Stimulated activated CD4-positive, alpha-beta T cell treated with anti-CD3 and anti-CD28 coated beads, Interleukin-1b, Interleukin-23, amount 100 ng/mL, for 4 hours (primary cell): ENCODE measurements at regions not wholly inside any gene's neighbourhood (a gene's known extent, or its start where the extent isn't known, plus 50 kb on each side); places are given as distances from the start of the nearest gene placed in this dataset.
A peak's percentile ranks its signal among the peaks of the same experiment; 100 is the strongest.
"Not testable (repeated sequence)": the region's sequence is repeated elsewhere in the genome, so short reads cannot be mapped to it uniquely, and the experiment has no call there.

ENCODE experiments used
- DNase-seq, 2 donors: peaks; one replicate each; pipeline ENCODE4 v3.0.0-alpha.2; 2020; ENCODE audit warnings: low read depth in 2 of 2

DNA sequence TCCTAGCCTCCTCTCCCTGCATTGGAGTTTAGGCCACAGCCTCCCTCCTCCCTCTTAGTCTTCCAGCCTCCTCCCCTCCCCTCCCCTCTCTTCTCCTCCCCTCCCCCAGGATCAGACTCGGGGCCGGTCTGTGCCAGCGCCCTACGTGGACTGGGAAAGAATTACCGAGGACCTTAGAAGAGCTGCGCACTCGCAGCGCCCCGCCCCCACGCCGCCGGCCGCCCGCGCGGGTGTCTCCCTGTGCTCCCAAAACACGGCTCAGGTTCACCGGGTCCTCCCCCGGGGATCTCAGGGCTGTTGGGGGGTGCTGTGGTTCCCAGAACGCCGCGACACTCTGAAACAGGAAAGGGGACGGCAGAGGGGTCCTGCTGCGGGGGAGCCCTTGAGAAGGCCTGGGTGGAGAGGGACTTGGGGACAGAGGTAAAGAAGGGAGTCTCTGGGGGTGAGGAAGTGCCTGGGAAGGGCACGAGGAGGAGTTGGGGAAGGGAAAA, 122.3 kb upstream of the TBL1X start:
- peak in 1 of 2 donors; percentile 23 for DNase-seq

DNA sequence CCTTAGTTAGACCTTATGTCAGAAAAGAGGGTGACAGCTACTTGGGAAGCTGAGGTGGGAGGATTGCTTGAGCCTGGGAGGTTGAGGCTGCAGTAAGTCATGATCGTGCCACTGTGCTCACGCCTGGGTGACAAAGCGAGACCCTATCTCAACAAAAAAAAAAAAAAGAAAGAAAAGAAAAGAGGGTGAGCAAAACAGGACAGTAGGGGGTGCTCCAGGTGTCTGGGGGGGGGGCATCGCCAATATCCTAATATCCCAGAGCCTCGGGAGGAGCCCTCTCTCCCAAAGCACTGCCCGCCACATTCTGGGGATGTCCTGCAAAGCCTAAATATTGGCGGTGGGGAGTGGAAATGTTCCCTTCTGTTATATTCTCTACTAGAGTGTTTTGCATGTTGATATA, 120.9 kb upstream of the TBL1X start:
- DNase-seq: no peak

DNA sequence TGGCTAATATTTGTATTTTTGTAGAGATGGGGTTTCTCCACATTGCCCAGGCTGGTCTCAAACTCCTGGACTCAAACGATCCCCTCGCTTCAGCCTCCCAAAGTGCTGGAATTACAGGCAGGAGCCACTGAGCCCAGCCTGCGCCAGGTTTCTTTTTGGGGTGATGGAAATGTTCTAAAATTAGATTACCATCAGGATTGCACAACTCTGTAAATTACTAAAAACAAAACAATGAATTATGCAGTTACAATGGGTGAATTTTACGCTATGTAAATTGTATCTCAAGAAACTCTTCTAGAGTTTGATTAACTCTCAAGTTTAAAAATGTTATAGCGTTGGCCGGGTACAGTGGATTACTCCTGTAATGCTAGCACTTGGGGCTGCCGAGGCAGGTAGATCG, 118.9 kb upstream of the TBL1X start:
- no peak for DNase-seq

DNA sequence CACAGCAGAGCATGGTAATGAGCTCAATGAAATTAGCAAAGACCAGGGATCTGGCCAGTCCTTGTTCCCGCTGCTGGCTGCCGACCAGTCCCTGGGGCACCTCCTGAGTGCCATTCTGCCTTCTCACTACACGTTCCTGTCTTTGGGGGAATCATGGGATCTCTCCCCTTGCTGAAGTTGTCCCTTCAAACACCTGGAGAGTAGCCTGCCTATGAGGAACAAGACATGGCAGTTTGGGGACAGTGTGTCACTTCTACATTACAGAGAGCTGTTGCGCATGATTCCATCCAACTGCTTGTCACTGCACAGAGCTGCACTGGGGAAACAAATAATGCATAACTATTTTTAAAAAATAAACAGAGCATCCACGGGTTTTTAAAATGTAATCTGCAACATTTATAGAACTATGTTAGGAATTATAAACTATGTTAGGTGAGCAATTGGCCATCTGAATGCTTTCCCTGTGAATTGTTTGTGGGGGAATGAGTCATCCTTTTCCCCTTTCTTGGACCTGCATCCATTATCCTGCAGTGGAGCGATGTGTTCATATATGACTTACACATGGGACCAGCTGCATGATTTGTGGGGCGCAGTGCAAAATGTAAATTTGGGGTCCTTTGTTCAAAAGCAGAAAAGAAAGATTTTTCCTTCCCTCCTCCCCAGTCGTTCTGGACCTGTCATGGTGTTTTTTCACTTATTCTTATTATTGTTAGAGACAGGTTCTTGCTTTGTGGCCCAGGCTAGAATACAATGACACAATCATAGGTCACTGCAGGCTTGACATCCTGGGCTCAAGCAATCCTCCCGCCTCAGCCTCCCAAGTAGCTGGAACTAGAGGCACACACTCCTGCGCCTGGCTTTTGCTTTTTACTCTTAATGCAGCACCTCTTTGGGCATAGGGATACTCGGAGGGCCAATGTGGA, 115.0 kb upstream of the TBL1X start:
- no peak for DNase-seq

DNA sequence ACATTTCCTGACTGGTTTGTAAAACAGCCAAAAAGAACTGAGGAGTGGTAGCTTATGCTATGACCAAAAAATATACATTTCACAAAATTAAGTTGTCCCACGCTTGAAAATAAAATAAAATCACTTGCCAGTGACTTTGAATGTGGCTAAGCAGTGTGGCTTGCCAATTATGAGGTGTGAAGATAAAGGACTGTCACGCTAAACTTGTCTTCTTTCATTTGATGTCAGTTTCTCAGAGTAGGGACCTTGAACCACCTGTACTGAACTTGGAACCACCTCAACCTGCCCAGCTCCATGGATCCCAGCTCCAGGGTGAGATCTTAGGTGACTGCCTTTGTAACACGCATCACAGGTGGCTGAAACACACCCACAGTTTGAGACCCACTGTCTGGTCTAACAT, 113.7 kb upstream of the TBL1X start:
- no peak for DNase-seq

DNA sequence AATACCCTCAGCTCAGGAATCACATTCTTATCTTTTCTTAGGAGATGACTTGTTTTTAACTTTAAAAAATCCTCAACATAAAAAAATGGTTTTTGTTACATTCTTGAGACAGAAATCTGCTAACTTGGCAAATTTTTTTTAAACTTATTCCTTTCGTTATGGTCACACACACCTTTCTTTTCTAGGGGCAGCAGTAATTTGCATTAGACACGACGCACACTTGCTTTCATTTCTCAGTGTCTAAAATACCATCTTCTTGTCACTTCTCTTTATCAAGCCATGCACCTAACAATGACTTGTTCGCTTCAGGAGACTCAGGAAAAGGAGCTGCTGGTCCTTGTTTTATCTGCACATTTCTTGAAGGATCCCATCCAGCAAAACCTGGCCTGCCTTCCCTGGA, 112.6 kb upstream of the TBL1X start:
- DNase-seq: no peak

DNA sequence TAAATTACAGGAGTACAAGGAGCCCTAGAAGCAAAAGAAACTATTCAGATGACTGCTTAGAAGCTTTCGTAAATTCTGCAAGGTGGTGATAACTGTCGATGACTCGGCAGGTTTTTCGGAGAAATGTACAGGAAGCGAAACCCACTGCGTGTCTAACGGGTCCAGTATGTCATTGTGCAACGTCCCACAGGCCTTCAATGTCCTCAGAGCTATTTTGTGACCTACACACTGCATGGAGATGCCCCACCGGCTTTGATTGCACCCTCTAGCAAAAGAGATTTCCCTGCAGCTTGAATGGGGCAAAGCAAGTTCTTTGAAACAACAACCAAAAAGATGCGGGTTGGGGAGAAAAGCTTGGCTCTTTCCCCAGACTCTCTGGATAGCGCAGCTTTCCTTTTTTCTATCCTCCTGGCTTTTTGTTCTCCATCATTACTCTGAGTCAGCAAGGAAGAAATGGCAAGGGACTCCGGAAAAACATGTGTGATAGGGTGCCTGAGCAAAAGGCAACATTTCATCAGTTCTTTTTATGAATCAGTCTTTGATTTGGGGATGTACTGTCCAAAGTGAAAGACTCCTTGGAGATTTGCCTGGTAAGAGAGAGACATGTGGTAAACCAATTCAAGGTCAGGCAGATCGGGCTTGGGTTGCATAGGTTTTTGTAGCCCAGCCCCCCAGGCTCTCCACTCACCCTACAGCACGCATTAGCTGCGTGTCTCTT, 112.0 kb upstream of the TBL1X start:
- DNase-seq: no peak

DNA sequence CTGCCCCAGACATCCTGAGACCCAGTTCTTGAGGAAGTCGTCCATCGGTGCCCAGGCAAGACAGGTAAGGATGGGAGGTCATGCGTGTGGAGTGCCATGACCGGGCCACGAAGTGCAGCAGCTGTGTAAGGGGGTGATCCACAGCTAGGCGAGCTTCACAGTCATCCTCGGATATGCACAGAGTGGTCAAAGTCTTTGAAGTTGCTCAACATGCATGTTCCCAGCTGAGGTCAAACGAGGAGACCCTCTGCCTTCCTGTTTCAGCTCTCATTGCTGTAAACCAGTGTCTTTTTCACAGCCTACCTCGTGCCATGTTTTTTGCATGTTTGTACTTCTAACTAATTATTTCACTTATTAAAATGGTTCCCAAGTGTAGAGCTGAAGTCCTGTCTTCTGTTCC, 109.9 kb upstream of the TBL1X start:
- DNase-seq: no peak

DNA sequence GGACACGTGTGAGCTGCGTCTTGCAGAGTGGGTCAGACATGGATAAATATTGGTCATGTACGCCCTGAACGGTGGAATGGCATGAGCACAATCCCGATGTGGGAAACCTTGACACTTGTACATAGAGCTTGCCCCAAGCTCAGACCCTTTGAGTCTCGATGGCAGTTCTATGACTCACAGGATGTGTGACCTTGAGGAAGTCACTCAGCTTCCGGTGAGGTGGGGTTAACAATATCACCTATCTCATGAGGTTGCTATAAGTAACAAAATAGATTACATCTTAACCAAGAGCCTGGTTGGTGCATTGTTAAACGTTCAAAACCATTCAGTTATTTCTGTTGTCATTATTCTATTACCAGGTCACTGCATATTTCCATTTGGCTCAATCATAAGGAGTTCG, 109.1 kb upstream of the TBL1X start:
- DNase-seq: no peak

DNA sequence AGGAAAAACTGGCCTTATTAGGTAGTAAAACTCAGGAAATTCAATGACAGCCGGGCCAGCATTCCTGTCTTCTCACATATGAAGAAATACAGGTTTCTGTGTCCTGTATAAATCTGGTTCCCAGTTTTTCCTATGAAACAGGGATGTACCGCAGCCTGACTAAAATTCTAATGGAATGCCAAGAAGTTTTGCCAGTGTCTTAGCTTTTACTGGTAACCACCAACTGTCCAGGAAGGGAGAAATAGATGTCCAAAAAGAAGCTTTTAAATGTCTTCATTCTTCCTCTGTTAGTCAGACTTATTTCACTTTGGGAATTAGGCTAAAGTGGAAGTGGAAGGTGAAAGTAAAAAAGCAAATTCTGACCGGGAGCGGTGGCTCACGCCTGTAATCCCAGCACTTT, 108.0 kb upstream of the TBL1X start:
- DNase-seq: no peak

DNA sequence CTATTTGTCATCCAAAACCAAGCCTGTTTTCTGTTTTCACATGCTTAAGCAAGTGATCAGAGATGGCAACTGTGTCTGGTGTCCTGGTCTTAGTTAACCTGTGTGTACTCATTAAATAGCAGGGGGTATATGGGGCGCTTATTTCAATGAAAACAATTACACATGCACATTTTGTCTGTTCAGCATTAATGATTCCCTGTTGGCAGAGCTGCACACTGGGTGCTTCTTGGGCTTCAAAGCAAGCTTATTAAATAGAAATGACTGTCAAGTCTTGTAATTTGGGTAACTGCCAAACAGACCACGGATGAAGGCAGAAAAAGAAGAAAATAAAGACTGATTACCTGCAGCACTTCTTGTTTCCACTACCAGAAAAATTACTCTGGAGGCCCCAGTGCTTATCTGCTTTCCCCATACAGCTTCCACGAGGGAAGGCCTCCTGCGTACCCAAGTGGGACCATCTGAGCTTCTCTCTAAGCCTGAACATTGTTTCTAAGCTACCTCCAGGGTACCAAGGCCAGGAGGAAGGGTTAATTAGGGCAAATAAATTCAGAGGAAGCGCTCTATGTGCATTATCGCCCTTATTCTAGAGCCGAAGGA, 107.2 kb upstream of the TBL1X start:
- no peak for DNase-seq

DNA sequence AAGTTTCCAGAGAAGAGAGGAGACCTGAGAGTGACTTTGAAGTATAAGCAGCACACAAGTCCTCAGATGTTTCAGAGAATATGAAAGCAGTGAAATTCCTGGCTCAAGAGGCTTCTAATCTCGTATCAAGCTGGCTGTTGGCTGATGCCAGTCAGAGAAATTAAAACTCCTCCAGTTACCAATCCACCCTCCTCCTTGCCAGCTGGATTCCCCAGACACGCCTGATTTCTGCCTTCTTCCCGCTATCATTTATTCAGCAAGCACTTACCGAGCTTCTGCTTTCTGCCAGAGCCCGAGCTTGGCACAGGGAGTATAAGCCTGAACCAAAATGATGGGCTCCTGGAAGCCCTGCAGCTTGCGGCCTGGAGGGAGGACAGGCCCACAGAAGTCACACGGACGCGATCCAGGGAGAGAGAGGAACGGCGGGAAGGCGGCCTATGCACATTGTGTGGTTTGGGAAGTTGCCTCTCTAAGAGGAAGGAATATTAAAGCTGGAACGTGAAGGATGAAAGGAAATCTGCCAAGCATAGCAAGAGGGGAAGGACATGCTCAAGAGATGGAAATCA, 102.4 kb upstream of the TBL1X start:
- no peak for DNase-seq

DNA sequence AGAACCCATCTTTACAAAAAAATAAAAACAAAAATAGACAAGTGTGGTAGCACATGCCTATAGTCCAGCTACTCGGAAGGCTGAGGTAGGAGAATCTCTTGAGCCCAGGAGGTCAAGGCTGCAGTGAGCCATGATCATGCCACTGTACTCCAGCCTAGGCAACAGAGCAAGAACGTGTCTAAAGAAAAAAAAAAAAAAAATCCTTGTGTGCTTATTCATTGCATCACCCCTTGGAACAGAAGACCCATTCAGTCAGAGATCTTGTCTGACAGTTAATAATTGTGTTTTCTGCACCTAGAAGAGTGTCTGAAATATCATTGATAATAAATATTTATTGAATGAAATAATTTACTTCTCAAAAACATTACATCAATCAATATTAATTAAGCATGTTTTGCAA, 97.4 kb upstream of the TBL1X start:
- no peak for DNase-seq

DNA sequence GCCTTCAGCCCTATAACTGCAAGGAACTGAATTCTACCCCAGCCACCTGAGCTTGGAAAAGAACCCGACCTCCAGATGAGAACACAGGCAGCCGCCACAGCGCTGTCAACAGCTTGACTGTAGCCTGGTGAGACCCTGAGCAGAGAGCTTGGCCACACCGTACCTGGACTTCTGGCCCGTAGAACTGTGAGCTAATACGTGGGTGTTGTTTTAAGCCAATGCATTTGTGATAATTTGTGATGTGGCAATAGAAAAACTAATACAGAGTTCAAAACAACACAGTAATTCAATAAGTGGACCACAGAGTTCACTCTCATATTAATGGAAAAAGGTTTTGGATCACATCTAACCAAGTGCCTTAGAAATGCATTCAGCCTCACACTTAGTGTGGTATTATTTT, 96.6 kb upstream of the TBL1X start:
- DNase-seq: no peak

DNA sequence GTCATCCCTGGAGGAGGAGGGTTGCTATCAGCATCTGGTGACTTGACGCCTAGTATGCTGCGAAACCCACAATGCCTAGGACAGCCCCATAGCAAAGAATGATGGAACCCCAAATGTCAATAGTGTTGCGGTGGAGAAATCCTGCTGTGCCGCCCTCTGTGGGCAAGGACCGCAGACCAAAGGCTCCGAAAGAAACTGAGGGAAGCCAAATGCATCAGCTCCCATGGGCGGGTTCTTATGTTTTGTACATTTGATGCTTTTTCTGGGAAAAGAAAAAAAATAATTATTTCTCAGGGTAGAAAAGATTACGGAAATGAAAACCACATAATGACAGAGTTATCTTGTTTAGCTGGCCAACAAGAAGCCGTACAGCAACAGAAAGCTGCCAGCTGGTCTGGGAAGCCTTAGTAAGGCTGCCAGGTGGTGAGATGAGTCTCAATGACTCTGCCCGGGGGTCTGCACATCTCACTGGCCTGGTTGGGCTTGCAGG, 95.0 kb upstream of the TBL1X start:
- no peak for DNase-seq

DNA sequence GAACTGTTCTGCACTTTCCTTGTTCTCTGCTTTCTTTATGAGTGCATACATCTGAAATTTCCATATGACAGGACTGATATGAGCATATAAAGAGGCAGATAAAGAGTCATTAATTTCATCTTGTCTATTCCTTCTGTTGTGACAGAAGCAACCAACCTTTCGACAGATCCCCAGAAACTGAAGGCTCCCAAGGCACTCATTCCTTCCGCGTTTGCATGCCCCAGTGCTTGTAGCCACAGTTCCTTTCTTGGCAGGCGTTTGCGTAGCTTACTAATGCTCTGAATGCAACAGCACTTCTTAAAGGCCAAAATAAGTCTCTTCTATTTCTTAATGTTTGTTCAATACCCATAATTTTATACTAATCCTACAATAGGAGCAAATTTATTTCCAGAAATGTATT, 94.0 kb upstream of the TBL1X start:
- DNase-seq: no peak

DNA sequence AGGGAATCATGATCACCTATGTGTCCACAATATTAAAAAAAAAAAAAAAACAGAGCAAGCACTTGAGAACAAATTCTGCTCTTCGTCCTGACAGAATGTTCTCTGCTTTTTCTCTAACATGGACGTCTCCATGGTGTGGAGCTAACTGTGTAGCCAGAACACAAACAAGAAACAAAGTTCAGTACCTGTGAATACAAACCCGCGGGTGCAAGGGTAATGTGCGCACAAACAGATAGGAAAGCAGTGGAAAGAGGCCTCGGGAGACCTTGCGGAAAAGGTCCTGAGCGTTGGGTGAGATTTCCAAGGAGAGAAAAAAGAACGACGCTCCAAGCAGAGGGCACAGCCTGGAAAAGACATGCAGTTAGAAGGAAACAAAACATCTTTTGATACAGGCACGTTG, 92.0 kb upstream of the TBL1X start:
- no peak for DNase-seq

DNA sequence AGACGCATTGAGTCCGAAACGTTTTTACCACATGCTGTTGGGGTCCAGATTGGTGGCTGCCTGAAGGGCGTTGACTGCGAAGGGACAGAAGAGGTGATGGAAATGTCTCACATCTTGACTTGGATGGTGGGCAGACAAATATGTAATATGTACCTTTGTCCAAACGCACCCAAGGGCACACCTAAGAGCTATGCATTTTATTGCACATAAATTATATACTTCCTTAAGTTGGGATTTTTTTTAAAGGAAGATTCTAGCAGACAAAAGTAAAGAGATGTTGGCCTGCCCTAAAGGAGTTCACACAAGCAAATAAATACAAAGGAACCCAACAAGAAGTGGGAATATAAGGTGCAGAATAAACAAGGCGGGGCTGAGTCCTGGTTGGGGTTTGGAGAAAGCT, 91.1 kb upstream of the TBL1X start:
- DNase-seq: no peak

DNA sequence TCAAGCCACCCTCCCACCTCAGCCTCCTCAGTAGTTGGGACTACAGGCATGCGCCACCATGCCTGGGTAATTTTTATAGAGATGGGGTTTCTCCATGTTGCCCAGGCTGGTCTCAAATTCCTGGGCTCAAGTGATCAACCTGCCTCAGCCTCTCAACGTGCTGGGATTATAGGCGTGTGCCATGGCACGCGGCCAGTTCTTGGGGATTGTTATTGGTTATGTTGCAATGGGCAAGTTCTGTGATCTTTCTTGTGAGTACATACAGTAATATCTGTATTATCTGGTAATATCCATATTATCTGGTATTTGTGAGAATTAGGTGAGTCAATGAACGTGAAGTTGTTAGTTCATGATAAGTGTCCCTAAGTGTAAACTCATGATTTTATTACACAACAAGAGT, 90.3 kb upstream of the TBL1X start:
- no peak for DNase-seq

DNA sequence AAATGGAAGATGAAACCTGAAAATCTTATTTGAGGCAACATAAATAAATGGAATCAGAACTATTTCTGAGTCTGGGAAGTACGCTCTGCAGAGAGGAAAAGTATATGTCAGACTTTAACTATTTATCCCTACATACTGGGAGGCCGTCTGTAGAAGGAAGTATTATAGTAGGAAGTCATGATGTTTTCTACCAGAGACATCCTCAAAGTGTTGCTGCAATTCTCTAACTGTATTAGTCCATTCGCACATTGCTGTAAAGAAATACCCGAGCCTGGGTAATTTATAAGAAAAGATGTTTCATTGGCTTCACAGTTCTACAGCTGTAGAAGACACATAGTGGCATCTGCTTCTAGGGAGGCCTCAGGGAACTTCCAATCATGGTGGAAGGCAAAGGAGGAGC, 88.7 kb upstream of the TBL1X start:
- DNase-seq: no peak

DNA sequence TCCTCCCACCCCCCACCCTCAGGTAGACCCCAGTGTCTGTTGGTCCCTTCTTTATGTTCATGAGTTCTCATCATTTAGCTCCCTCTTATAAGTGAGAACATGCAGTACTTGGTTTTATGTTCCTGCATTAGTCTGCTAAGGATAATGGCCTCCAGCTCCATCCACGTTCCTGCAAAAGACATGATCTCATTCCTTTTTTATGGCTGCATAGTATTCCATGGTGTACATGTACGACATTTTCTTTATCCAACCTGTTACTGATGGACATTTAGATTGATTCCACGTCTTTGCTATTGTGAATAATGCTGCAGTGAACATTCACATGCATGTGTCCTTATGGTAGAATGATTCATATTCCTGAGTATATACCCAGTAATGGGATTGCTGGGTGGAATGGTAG, 87.6 kb upstream of the TBL1X start:
- not testable (repeated sequence) for DNase-seq

DNA sequence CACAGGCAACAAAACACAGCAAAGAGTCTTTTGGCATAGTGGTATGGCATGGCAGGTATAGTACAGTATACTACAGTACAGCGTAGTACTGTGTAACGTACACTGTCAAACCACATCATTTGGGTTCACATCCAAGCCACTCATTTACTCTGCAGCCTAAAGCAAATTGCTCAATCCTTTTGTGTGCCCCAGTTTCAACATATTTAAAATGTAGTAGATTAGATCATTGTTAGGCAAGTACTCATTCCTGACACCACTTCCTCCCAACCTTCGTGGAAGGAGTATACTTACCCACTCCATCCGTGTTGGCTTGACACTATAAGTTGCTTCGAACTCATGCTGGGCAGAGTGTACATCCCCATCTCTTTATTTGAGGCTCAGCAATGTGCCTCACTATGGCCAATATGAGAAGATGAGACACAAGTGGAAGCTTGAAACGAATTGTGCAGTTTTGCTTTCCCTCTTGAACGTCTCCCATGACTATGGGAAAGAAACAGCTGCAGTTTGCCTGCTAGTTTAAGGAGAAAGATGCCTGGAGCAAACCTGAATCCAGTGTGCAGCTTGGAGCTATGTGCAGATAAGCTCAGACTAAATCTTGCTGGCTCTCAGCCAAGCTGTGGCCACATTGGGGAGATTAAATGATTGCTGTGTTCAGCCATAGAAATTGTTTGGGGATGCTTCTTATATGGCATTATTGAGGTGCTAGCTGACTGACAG, 85.7 kb upstream of the TBL1X start:
- no peak for DNase-seq
